ENCODE measurements at regions not wholly inside any gene's neighbourhood (a gene's known extent, or its start where the extent isn't known, plus 50 kb on each side); places are given as distances from the start of the nearest gene placed in this dataset.

- no peak for DNase-seq
These were observed 698.3 kb downstream of the EPM2A start for GRCh38 chr6:145036848-145037567.

- no peak for DNase-seq
These were observed 692.8 kb downstream of the EPM2A start for GRCh38 chr6:145042559-145042958.

GRCh38 chr6:145043926-145044500 lies 691.3 kb downstream of the EPM2A start:
- no peak for DNase-seq

- DNase-seq = no peak
These were observed 690.6 kb downstream of the EPM2A start for GRCh38 chr6:145044641-145045246.

GRCh38 chr6:145045582-145045981 lies 689.7 kb downstream of the EPM2A start:
- no peak for DNase-seq

- DNase-seq = no peak
These were observed 687.4 kb downstream of the EPM2A start for GRCh38 chr6:145047891-145048290.

GRCh38 chr6:145051661-145052060 lies 683.7 kb downstream of the EPM2A start:
- DNase-seq = no peak

- DNase-seq = no peak
These were observed 679.8 kb downstream of the EPM2A start for GRCh38 chr6:145055567-145055966.

GRCh38 chr6:145060714-145061113 lies 674.6 kb downstream of the EPM2A start:
- no peak for DNase-seq

GRCh38 chr6:145063091-145063490 lies 672.2 kb downstream of the EPM2A start:
- DNase-seq = no peak

GRCh38 chr6:145067430-145067829 lies 667.9 kb downstream of the EPM2A start:
- peak; percentile 81 for DNase-seq

- no peak for DNase-seq
These were observed 666.7 kb downstream of the EPM2A start for GRCh38 chr6:145068577-145068976.

- DNase-seq = no peak
These were observed 665.4 kb downstream of the EPM2A start for GRCh38 chr6:145069966-145070365.

- no peak for DNase-seq
These were observed 664.5 kb downstream of the EPM2A start for GRCh38 chr6:145070791-145071190.

- no peak for DNase-seq
These were observed 663.5 kb downstream of the EPM2A start for GRCh38 chr6:145071836-145072235.

- no peak for DNase-seq
These were observed 661.5 kb downstream of the EPM2A start for GRCh38 chr6:145073811-145074210.

GRCh38 chr6:145074805-145075204 lies 660.5 kb downstream of the EPM2A start:
- no peak for DNase-seq

GRCh38 chr6:145075425-145075824 lies 659.9 kb downstream of the EPM2A start:
- no peak for DNase-seq

- no peak for DNase-seq
These were observed 659.0 kb downstream of the EPM2A start for GRCh38 chr6:145076115-145076841.

- DNase-seq = no peak
These were observed 657.9 kb downstream of the EPM2A start for GRCh38 chr6:145077382-145077781.

GRCh38 chr6:145080651-145081050 lies 654.7 kb downstream of the EPM2A start:
- no peak for DNase-seq

- DNase-seq = no peak
These were observed 653.6 kb downstream of the EPM2A start for GRCh38 chr6:145081677-145082076.

GRCh38 chr6:145082359-145082758 lies 653.0 kb downstream of the EPM2A start:
- DNase-seq = no peak

- no peak for DNase-seq
These were observed 649.1 kb downstream of the EPM2A start for GRCh38 chr6:145086197-145086596.
